Parathyroid adenoma (tissue), 2 donors: ENCODE measurements at regions not wholly inside any gene's neighbourhood (a gene's known extent, or its start where the extent isn't known, plus 50 kb on each side); places are given as distances from the start of the nearest gene placed in this dataset.

Experiments
- H2AFZ ChIP-seq: fragments of 300-600 bp; sonication (generic); one replicate; pipeline ENCODE4 v1.7.0; 2017; ENCODE audit warnings: antibody characterized with exemption, mild to moderate bottlenecking
- H3K27ac ChIP-seq: fragments of 300-600 bp; sonication (generic); one replicate; pipeline ENCODE4 v1.7.0; 2017
- H3K27me3 ChIP-seq: fragments of 300-600 bp; sonication (generic); one replicate; pipeline ENCODE4 v1.7.0; 2017; ENCODE audit warnings: low read length; ENCODE audit not compliant: control insufficient read depth, insufficient read depth
- H3K36me3 ChIP-seq: fragments of 300-600 bp; sonication (generic); one replicate; pipeline ENCODE4 v1.7.0; 2017; ENCODE audit warnings: low read length; ENCODE audit not compliant: control insufficient read depth, insufficient read depth
- H3K4me1 ChIP-seq: fragments of 300-600 bp; sonication (generic); one replicate; pipeline ENCODE4 v1.7.0; 2017; ENCODE audit warnings: control low read depth
- H3K4me2 ChIP-seq: fragments of 300-600 bp; sonication (generic); one replicate; pipeline ENCODE4 v1.7.0; 2017; ENCODE audit warnings: low read length
- H3K4me3 ChIP-seq: fragments of 300-600 bp; sonication (generic); one replicate; pipeline ENCODE4 v1.7.0; 2017; ENCODE audit warnings: low read depth, low read length
- H3K79me2 ChIP-seq: fragments of 300-600 bp; sonication (generic); one replicate; pipeline ENCODE4 v1.7.0; 2017; ENCODE audit warnings: control low read depth
- H3K9ac ChIP-seq: fragments of 300-600 bp; sonication (generic); one replicate; pipeline ENCODE4 v1.7.0; 2017; ENCODE audit warnings: mild to moderate bottlenecking
- H3K9me3 ChIP-seq: fragments of 300-600 bp; sonication (generic); one replicate; pipeline ENCODE4 v1.7.0; 2017; ENCODE audit warnings: low read length; ENCODE audit not compliant: control insufficient read depth
- CTCF ChIP-seq: fragments of 300-600 bp; sonication (generic); IDR thresholded peaks from one replicate; pipeline ENCODE4 v1.7.0; 2017; ENCODE audit warnings: antibody characterized with exemption, mild to moderate bottlenecking
- donor health status: primary hyperparathyroidism.

- Histone ChIP-seq H3K27me3 (no peaks in the 10 kb centered on the region), H3K4me3 (no peak overlapping the region), H3K79me2 (no peaks in the 10 kb centered on the region), H3K9ac (no peak overlapping the region), H3K27ac (no peak overlapping the region), H3K36me3 (no peaks in the 10 kb centered on the region), H3K4me1 (no peaks in the 10 kb centered on the region), H3K9me3 (no peaks in the 10 kb centered on the region), H3K4me2 (no peak overlapping the region), H2AFZ (no peak overlapping the region)
- no peak for TF ChIP-seq CTCF
These were observed 254.2 kb upstream of the TRPC7 start for GRCh38 chr5:136619556-136619955.

- Histone ChIP-seq H3K4me2 (no peak overlapping the region), H3K4me3 (no peak overlapping the region), H3K36me3 (no peaks in the 10 kb centered on the region), H2AFZ (no peak overlapping the region), H3K27me3 (no peaks in the 10 kb centered on the region), H3K4me1 (no peaks in the 10 kb centered on the region), H3K9ac (no peak overlapping the region), H3K79me2 (no peaks in the 10 kb centered on the region), H3K27ac (no peak overlapping the region), H3K9me3 (no peaks in the 10 kb centered on the region)
- TF ChIP-seq CTCF = no peak
These were observed 250.1 kb upstream of the TRPC7 start for GRCh38 chr5:136615251-136616119.

- no peaks in the 10 kb centered on the region for H3K79me2 ChIP-seq
- no peaks in the 10 kb centered on the region for H3K9me3 ChIP-seq
- no peaks in the 10 kb centered on the region for H3K27me3 ChIP-seq
- H2AFZ ChIP-seq = no peak overlapping the region
- H3K4me2 ChIP-seq = no peak overlapping the region
- H3K4me3 ChIP-seq = no peak overlapping the region
- no peak overlapping the region for H3K27ac ChIP-seq
- no peaks in the 10 kb centered on the region for H3K4me1 ChIP-seq
- H3K36me3 ChIP-seq = no peaks in the 10 kb centered on the region
- no peak for TF ChIP-seq CTCF
- no peak overlapping the region for H3K9ac ChIP-seq
These were observed 247.9 kb upstream of the TRPC7 start for GRCh38 chr5:136613230-136613629.

- Histone ChIP-seq H3K9ac (no peak overlapping the region), H3K27ac (no peak overlapping the region), H3K79me2 (no peaks in the 10 kb centered on the region), H2AFZ (no peak overlapping the region), H3K27me3 (no peaks in the 10 kb centered on the region), H3K9me3 (no peaks in the 10 kb centered on the region), H3K4me1 (no peaks in the 10 kb centered on the region), H3K36me3 (no peaks in the 10 kb centered on the region), H3K4me3 (no peak overlapping the region), H3K4me2 (no peak overlapping the region)
- no peak for TF ChIP-seq CTCF
These were observed 240.3 kb upstream of the TRPC7 start for GRCh38 chr5:136605638-136606037.

- no peaks in the 10 kb centered on the region for H3K27me3 ChIP-seq
- no peaks in the 10 kb centered on the region for H3K36me3 ChIP-seq
- H3K79me2 ChIP-seq = no peaks in the 10 kb centered on the region
- no peaks in the 10 kb centered on the region for H3K4me1 ChIP-seq
- H3K9me3 ChIP-seq = no peaks in the 10 kb centered on the region
- no peak overlapping the region for H3K27ac ChIP-seq
- H3K4me3 ChIP-seq = no peak overlapping the region
- TF ChIP-seq CTCF = no peak
- H3K9ac ChIP-seq = no peak overlapping the region
- H3K4me2 ChIP-seq = no peak overlapping the region
- H2AFZ ChIP-seq = no peak overlapping the region
These were observed 235.0 kb upstream of the TRPC7 start for GRCh38 chr5:136600306-136600705.
